ENCODE measurements at regions not wholly inside any gene's neighbourhood (a gene's known extent, or its start where the extent isn't known, plus 50 kb on each side); places are given as distances from the start of the nearest gene placed in this dataset.

GRCh38 chr15:35738370-35738769 is 192.4 kb upstream of the DPH6 start:
- Histone ChIP-seq H3K4me3 (ENCODE audit: low read depth, low read length) (no peak overlapping the region), H3K27ac (peak overlapping the region; percentile 73), H3K36me3 (replicated peaks) (no peaks in the 10 kb centered on the region), H3K27me3 (replicated peaks) (no peaks in the 10 kb centered on the region)
- DNase-seq, result peak; percentile 87
- TF ChIP-seq CTCF (IDR thresholded peaks at IDR 0.05; ENCODE audit: low read depth, low read length, missing control alignments), result no peak
- in situ Hi-C loops (cut with HindIII; ENCODE audit: low pct_ligation_motif_present, low sequenced_read_pairs), result no loop called here

- Histone ChIP-seq H3K27me3 (replicated peaks) (no peaks in the 10 kb centered on the region), H3K27ac (no peak overlapping the region), H3K4me3 (ENCODE audit: low read depth, low read length) (no peak overlapping the region), H3K36me3 (replicated peaks) (no peaks in the 10 kb centered on the region)
- TF ChIP-seq CTCF (IDR thresholded peaks at IDR 0.05; ENCODE audit: low read depth, low read length, missing control alignments), result no peak
- DNase-seq, result peak; percentile 50
- in situ Hi-C loops (cut with HindIII; ENCODE audit: low pct_ligation_motif_present, low sequenced_read_pairs), result no loop called here
These were observed 194.8 kb upstream of the DPH6 start for GRCh38 chr15:35740761-35741160.

GRCh38 chr15:35741395-35741794 is 195.4 kb upstream of the DPH6 start:
- H3K27ac ChIP-seq, result no peak overlapping the region
- in situ Hi-C loops (cut with HindIII; ENCODE audit: low pct_ligation_motif_present, low sequenced_read_pairs), result no loop called here
- no peak for DNase-seq
- H3K4me3 ChIP-seq (ENCODE audit: low read depth, low read length), result no peak overlapping the region
- H3K36me3 ChIP-seq (replicated peaks), result no peaks in the 10 kb centered on the region
- H3K27me3 ChIP-seq (replicated peaks), result no peaks in the 10 kb centered on the region
- no peak for TF ChIP-seq CTCF (IDR thresholded peaks at IDR 0.05; ENCODE audit: low read depth, low read length, missing control alignments)

GRCh38 chr15:35741881-35742280 is 195.9 kb upstream of the DPH6 start:
- Histone ChIP-seq H3K27ac (no peak overlapping the region), H3K27me3 (replicated peaks) (no peaks in the 10 kb centered on the region), H3K36me3 (replicated peaks) (no peaks in the 10 kb centered on the region), H3K4me3 (ENCODE audit: low read depth, low read length) (no peak overlapping the region)
- in situ Hi-C loops (cut with HindIII; ENCODE audit: low pct_ligation_motif_present, low sequenced_read_pairs), result no loop called here
- DNase-seq, result no peak
- TF ChIP-seq CTCF (IDR thresholded peaks at IDR 0.05; ENCODE audit: low read depth, low read length, missing control alignments), result no peak

- Histone ChIP-seq H3K36me3 (replicated peaks) (no peaks in the 10 kb centered on the region), H3K27ac (no peak overlapping the region), H3K27me3 (replicated peaks) (no peaks in the 10 kb centered on the region), H3K4me3 (ENCODE audit: low read depth, low read length) (no peak overlapping the region)
- no peak for DNase-seq
- no peak for TF ChIP-seq CTCF (IDR thresholded peaks at IDR 0.05; ENCODE audit: low read depth, low read length, missing control alignments)
- in situ Hi-C loops (cut with HindIII; ENCODE audit: low pct_ligation_motif_present, low sequenced_read_pairs), result no loop called here
These were observed 197.4 kb upstream of the DPH6 start for GRCh38 chr15:35743321-35743720.

- Histone ChIP-seq H3K4me3 (ENCODE audit: low read depth, low read length) (no peak overlapping the region), H3K27ac (no peak overlapping the region), H3K27me3 (replicated peaks) (no peaks in the 10 kb centered on the region), H3K36me3 (replicated peaks) (no peaks in the 10 kb centered on the region)
- no peak for TF ChIP-seq CTCF (IDR thresholded peaks at IDR 0.05; ENCODE audit: low read depth, low read length, missing control alignments)
- peak; percentile 66 for DNase-seq
- in situ Hi-C loops (cut with HindIII; ENCODE audit: low pct_ligation_motif_present, low sequenced_read_pairs), result no loop called here
These were observed 200.2 kb upstream of the DPH6 start for GRCh38 chr15:35746121-35746520.

Data from brain microvascular endothelial cell (primary cell).